ENCODE measurements at regions not wholly inside any gene's neighbourhood (a gene's known extent, or its start where the extent isn't known, plus 50 kb on each side); places are given as distances from the start of the nearest gene placed in this dataset.
A peak's percentile ranks its signal among the peaks of the same experiment; 100 is the strongest.

DNA sequence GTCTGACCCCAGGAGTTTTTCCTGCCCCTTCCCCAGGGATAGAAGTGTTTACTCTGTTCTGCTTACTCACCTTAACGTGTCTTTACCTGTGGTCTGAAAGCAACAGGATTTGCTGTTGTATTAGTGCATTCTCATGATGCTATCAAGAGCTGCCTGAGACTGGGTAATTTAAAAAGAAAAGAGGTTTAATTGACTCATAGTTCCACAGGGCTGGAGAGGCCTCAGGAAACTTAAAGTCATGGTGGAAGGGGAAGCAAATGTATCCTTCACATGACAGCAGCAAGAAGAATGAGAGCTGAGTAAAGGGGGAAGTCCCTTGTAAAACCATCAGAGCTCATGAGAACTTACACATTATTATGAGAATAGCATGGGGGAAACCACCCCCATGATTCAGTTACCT lies 240.4 kb downstream of the SNAPC1 start:
- peak in 1 of 3 donors; percentile 5 for DNase-seq (ENCODE audit: low read depth in 2 of 3, low spot score in 2 of 3)

DNA sequence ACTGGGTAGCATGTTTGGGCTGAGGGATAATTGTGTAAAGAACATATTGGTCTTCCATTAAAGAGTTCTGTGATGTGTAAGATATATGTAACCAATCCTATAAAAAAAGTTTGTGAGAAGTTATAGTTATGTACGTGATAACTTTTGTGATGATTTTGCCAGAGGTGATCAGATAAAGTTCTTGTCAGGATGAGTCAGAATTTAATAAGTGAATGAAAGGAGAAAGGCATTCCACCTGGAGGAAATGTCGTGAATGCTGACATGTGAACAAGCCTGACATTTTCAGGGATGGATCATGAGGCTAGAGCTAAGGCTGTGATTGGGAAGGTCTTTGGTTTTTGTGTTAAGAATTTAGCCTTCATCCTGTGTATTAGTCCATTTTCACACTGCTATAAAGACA lies 241.5 kb downstream of the SNAPC1 start:
- no peak for DNase-seq (ENCODE audit: low read depth in 2 of 3, low spot score in 2 of 3)

DNA sequence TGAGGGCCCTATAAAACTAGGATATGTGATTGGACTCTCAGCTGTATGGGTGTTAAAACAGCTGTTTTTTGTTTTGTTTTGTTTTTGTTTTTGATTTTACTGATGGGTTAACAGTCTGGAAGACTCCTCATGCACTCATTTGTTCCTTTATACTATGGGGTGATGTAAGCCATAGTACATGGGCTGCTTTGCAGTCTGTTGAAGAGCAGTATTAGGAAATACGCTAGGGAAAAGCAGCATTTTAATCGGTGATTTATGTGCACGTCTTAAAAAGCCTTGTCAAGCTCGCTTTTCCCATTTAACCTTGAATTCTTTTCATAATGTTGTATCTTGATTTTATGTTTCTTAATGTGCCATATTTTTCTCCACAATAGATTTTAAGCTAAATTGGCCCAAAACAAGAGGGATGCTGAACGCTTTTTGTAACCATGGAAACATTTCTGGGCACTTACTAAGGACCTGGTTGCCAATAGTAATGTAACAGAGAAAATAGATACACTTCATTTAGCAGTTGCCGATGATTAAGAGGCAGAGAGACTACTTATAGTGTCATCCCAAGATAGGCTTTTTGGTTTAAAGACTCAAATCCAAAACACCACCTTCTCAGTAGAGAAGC lies 244.0 kb downstream of the SNAPC1 start:
- no peak for DNase-seq (ENCODE audit: low read depth in 2 of 3, low spot score in 2 of 3)

DNA sequence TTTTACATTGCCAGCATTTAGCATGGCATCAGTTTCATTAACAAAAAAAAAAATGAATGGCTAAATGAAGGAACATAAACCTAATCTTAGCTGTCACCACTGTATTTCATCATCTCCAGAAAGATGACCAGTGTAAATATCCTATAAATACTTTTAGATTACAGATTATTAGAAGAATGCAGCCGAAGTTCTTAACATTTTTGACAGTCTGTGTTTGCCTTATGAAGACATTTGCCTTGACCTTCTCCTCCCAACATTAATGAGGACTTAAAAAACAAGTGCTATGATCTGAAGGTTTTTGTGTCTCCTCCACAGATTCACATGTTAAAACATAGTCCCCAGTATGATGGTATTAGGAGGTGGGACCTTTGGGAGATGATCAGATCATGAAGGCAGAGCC lies 253.0 kb downstream of the SNAPC1 start:
- DNase-seq (ENCODE audit: low read depth in 2 of 3, low spot score in 2 of 3) = no peak

DNA sequence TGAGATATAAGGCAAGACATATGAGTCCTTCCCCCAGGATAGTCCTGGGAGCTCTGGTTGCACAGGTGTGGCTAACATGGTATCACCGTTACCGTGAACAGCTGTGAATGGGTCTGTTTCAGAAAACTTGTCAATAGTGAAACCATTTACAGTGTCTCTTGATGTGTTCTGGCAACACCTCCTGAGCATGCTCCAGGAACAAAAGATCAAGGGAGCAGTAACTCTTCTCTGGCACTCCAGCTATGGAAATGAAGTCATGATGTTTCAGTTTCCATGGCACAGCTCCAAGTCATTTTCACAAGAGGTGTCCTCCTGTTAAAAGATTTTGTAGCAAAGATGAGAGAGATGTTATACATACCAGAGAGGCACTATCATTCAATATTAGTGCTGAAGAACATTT lies 253.7 kb downstream of the SNAPC1 start:
- no peak for DNase-seq (ENCODE audit: low read depth in 2 of 3, low spot score in 2 of 3)

DNA sequence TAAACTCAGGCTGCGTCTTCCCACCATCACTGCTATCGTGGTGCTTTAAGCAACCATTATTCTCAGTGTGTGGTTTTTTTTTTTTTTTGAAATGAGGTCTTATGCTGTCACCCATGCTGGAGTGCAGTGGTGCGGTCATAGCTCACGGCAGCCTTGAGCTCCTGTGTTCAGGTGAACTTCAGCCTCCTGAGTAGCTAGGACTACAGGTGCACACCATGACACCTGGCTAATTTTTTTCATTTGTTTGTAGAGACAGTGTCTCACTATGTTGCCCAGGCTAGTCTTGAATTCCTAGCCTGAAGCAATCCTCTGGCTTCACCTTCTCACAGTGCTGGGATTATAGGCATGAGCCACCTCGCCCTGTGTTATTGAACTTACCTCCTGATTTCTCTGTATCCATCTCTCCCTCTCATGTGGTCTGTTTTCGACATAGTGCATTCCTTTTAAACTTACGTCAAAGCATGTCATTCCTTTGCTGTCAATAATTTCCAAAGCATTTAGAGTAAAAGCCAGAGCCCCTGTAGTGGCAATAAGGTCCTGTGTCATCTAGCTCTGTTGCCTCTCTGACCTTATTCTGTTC lies 255.5 kb downstream of the SNAPC1 start:
- DNase-seq (ENCODE audit: low read depth in 2 of 3, low spot score in 2 of 3) = no peak

DNA sequence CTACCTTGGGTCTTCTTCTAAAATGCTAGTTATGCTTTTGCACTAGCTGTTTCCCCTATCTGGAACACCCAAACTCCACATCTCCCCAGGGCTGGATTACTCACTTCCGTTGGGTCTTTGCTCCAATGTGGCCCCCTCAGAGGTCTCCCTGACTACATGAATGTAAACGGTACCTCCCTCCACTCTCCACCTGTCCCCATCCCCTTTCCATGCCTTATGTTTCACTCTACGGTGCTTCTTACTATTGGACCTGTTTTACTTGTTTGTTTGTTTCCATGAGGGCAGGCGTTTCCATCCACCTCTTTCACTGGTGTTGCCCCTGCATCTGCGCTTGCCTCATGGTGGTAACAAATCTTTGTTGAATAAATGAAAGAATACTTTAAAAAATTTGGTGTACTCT lies 256.4 kb downstream of the SNAPC1 start:
- DNase-seq (ENCODE audit: low read depth in 2 of 3, low spot score in 2 of 3) = no peak

DNA sequence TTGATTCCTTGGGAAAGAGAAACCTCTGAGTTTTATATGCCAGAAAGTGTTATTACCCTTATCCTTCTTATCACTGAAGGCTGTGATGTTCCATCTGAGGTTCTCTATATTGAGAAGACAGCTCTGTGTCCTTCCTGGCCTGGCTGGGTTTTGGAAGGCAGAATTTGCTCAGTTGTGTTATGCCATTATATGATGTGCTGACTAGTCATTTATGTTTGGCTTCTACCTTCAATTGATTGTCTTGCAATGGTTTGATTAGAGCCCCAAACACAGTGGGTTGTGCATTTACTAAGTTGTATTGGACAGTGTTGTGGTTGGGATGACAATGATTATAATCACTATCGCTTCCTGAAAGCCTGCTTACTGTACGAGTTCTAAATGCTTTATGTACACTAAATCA lies 265.7 kb downstream of the SNAPC1 start:
- no peak for DNase-seq (ENCODE audit: low read depth in 2 of 3, low spot score in 2 of 3)

DNA sequence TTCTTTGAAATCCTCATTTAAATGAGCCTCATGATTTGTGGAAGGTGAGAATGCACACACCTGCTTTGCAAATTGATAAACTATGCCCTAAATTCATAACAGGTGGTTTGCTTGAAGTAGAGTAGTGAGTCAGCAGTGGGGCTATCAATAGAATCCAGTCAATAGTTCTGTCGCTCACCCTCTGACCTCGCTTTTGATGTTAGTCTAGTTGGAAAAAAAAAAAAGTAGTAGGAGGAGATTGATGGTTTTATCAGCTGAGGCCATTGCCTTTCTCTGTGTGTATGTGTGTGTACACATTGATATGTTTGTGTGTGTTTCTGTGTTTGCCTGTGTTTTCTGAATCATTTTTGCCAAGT lies 267.3 kb downstream of the SNAPC1 start:
- no peak for DNase-seq (ENCODE audit: low read depth in 2 of 3, low spot score in 2 of 3)

DNA sequence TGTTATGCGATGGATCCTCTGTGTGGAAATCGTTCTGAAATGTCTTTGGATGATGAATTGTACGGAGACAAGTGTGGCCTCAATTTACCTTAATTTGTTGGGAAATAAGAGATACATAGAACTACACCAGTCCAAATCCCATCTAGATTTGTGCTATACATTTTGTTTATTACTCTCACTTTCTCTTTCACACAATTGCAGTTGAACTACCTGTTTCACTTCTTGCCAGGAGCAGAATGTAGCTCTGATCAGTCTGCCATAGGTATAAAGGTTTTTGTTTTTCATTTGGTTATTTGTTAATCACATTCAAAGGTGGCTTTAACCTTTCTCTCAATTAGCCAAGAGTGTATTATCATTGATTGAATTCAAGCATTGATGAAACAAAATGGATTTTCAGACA lies 268.2 kb downstream of the SNAPC1 start:
- no peak for DNase-seq (ENCODE audit: low read depth in 2 of 3, low spot score in 2 of 3)

DNA sequence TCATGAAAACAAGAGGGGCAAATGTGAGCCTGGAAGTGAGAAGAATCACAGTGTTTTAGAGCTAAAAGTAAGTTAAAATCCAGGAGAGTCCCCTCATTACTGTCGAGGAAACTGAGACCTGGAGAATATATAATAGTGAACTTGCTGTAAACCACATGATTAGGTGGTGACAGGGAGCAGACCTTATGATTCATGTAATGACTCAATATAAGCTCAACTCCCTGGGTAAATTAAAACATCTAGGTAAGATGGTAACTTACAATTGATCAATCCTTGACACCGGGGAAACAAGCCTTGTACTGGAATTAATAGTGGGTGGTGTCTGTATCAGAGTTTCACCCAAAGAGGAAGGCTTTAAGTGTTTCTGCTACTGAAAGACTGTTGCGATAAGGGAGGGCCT lies 269.3 kb downstream of the SNAPC1 start:
- no peak for DNase-seq (ENCODE audit: low read depth in 2 of 3, low spot score in 2 of 3)

DNA sequence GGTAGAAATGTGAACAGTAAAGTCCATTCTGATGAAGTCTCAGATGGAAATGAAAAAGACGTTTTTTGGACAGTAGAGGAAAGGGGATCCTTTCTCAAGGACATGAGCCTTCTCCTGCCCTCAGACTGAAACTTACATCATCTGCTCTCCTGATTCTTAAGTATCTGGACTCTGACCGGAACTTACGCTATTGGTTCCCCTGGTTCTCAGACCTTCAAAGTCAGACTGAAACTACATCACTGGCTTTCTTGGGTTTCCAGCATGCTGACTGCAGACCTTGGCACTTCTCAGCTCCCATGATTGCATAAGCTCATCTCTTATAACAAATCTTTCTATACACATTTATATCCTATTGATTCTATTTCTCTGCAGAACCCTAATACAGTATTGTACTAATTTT lies 291.0 kb downstream of the SNAPC1 start:
- no peak for DNase-seq (ENCODE audit: low read depth in 2 of 3, low spot score in 2 of 3)

DNA sequence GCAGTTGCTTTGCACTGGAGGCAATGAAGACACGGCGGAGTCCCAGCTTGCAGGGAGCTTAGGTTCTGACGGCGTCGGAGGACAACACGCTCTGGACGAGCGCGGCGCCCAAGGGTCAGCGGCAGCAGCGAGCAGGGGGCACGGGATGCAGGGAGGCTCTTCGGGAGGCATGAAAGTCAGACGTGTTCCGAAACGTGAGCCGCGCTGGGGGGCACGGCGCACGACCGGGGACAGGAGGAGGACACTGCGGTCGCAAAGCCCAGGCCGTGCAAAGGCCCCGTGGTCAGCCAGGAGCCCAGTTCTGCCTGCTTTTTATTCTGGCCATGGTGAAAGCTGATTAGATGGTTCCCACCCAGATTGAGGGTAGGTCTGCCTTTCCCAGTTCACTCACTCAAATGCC lies 294.6 kb downstream of the SNAPC1 start:
- DNase-seq (ENCODE audit: low read depth in 2 of 3, low spot score in 2 of 3) = no peak

DNA sequence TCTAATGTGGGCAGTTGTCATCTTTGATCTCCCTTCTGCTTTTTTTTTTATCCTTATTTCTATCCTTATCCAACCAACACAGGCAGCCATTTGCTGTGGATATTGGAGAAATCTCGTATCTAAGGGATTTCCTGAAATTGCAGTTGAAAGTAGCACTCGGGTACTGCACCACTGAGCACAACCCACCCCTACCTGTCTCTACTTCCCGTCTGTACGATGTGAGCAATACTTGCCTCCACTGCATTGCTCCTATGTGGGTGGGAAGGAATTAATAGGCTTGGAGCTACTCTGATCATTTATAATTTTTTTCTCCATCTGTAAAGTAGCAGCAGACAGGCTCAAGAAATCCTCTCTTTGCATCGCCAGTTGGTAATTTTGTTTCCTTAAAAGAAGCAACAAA lies 300.4 kb downstream of the SNAPC1 start:
- no peak for DNase-seq (ENCODE audit: low read depth in 2 of 3, low spot score in 2 of 3)

DNA sequence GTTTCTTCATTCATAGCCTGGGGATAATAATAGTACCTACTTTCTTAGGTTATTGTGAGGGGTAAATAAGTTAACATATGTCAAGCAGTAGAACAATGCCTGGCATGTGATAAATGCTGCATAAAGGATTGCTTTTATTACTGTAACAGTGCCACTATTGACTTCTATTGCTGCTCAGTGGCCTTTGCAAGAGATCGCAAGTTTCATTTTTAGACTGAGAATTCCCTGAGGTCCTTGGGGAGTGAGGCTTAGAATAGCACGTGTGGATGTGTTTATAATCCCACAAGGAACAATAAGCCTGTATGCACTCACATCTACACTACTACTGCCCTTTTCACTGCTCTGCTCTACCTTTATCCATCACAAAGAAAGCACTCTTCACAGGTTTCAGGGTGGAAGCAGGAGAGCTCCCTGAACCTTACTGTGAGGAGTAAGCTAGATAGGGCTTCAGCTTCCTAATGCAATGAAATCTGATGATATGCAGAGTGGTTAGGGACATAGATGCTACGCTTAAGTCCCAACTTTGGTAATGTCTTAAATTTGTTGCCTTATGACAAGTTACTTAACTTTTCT lies 302.6 kb downstream of the SNAPC1 start:
- no peak for DNase-seq (ENCODE audit: low read depth in 2 of 3, low spot score in 2 of 3)

DNA sequence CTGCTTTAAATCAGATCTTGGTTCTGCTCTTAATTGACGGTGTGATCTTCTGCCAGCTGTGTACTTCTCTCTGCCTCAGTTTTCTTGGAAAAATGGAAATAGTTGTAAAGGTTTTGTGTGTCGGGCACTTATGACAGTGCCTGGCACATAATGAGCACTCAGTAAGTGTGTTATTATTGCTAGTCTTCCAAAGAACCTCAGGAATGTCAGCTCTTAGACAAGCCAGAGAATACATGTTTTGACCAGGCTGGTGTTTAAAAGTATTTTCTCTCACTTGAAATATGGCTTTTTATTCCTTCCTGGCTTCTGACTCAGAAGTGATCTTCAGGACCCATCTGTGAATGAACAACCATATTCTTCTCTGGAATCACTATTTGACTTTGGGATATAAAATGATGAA lies 304.1 kb downstream of the SNAPC1 start:
- DNase-seq (ENCODE audit: low read depth in 2 of 3, low spot score in 2 of 3) = no peak

DNA sequence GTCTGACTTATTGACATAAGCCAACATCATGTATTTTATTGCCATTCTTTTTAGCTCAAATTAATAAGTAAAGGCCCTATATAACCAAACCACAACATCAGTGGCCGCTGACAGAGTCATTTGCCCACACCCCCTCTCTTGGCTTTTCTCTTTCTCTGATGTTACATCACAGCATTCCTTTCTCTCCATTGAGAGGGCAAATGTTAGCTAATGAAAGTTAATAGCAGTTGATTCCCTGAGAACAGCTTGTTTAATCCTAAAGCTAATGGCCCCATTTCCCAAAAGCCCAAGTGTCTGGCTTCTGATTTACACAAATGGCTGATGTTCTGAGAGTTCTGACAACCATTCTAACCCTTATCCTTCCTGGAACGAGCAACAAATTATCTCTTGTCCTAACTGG lies 308.8 kb downstream of the SNAPC1 start:
- no peak for DNase-seq (ENCODE audit: low read depth in 2 of 3, low spot score in 2 of 3)

DNA sequence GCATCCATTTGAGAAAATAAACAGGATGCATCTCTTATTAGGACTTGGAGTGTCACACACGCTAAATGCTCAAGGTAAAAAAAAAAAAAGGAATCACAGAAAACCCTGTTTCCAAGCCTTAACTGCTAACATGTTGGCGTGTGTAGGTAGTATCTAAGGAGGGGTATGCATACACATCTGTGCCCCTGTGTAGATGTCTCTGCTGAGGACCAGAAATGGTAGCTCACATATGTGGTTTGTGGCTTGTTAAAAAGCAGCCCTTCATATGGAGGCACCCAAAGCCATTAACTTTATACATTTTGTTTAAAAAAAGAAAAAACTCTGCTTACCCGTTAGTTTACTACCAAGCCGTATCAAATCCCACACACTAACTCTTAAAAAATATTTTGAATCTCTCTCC lies 314.1 kb downstream of the SNAPC1 start:
- no peak for DNase-seq (ENCODE audit: low read depth in 2 of 3, low spot score in 2 of 3)

DNA sequence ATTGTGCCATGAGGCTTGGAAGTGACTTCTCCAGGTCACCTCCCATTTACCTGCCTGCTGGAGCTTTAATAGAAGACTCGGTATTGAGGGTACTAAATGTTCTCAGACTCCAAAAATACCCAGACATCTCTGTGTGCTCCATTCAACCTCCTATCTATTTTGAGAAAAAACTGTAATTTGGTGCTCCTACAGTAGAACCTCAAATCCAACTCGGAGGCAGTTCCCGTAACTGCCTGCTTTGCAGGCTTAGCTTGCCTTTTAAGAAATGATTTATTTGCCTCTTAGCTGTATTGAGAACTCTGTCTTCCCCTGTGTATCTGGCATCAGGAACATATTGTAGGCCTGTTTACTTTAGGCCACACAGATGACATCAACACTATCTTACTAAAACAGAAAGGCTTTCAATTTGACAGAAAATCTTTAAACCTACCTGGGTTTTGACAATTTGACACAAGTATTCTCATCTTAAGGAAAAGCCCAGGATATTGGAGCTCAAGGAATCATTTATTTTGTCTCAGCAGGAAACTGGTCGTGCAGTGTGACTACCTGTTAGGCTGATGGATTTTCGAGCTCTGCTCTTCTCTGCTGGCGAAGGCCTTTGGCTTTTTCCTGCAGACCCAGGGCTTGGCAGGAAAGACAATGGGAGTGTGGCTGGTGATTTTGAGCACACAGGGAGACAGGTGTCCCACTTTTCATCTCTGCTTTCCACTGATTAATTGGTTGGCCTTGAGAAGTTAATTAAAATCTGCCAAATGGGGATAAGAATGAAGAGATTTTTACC lies 314.8 kb downstream of the SNAPC1 start:
- no peak for DNase-seq (ENCODE audit: low read depth in 2 of 3, low spot score in 2 of 3)

DNA sequence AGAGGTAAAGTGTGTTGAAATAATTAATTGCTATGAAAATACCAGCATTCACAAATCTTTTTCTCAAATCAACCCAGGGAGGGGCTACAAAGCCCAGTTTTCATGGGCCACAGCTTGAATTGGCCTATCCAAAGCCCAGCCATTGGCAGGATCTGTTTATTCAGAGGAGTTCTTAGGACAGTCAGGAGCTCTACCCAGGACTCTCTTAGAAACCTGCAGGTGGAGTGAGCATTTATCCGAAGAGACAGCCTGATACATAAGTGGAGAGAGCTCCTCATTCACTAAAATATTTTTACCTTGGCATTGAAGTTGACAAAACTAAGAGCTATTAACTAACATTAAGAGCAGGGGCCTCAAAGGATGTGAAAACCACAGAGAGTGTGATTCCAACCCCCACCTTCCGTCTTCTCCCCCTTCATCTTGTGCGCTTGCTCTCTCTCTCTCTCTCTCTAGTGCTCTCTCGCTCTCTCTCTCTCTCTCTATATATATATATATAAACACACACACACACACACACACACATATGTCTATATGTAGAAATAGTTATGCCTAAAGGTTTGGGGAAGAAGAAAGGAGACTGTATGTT lies 315.5 kb downstream of the SNAPC1 start:
- peak in 2 of 3 donors; percentile 6 to 32 for DNase-seq (ENCODE audit: low read depth in 2 of 3, low spot score in 2 of 3)

DNA sequence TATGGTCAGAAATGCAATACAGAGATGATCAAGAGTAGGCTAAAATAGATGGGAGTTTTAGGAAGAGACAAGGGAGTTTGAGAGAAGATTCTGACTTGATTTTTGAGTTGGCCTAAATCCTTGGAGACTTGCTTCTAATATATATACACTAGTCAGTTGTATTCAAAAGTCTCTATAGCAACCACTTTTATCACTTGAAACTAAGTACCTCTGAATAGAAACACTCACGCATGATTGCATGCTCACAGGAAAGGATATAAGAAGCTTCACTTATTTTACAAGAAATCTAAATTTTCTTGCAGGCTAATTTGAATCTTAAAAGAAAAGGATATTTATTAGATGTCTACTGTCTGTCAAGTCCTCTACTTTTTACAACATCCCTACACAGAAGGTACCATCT lies 316.8 kb downstream of the SNAPC1 start:
- DNase-seq (ENCODE audit: low read depth in 2 of 3, low spot score in 2 of 3) = no peak

All from hematopoietic multipotent progenitor cell (in vitro differentiated cells).